ENCODE measurements at regions not wholly inside any gene's neighbourhood (a gene's known extent, or its start where the extent isn't known, plus 50 kb on each side); places are given as distances from the start of the nearest gene placed in this dataset.

DNA sequence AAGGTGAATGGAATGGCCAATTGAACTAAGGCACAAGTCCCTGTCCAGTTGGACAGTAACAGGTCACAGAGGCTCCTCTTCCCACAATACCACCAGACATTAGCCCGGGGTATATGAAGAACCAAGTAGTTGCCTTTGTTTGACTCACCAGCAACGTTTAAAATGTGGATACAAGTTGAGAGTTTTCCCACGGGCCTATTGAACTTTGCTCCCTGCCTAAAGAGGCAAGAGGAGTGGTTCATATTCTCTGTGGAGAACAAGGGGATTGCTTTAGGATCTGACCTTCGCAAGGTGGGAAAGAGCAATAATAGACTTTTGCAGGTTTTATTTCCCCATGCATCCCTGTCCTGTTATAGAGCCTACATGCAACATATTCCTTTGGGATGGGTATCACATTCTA is 177.2 kb downstream of the POU4F1 start:
- no peak for DNase-seq (ENCODE audit: low spot score)

DNA sequence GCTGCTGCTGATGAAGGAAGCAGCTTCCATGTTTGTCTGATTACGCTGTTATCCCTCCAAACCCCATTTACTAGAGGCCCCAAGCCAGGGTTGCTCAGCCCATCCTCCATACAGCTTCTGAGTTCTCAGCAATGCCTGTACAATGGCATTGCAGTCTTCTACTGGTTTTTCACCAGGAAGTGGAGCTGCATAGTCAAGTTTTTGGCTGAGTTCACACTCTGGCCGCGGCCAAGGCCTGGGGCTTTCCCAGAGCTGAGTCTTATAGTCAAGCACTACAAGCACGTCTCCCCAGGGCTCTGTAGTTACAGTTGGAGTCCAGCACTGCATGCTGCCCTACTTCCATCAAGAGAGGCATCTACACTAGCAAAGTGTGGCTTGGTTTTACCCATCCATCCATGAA is 182.5 kb downstream of the POU4F1 start:
- DNase-seq (ENCODE audit: low spot score) = no peak

DNA sequence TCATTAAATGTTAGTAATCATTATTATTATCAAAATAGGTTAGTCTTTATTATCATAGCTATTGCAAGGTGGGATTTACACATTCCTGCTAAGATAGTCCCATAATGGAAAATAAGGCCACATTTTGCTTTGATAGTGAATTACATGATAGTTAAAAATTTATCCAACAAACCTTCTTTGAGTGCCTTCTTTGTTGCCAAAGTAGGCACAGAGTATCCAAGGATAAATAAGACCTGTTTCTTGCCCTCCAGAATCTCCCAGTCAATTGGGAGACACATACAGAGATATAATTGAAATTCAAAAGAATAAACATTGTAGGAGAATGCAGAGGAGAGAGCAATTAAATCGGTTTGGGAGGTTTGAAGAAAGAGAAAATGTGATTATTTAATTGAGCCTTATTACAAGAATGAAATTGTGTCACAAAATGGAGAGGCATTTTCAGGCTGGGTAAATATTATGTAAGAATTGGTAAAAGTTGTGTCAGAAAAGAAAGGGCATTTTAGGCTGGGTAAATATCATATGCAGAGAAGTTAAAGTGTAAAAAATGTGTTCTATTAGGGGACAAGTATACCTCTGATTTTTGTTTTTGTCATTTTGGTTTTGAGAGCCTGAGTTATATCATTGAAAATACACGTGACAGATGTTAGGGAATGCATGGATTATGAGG is 189.3 kb downstream of the POU4F1 start:
- no peak for DNase-seq (ENCODE audit: low spot score)

DNA sequence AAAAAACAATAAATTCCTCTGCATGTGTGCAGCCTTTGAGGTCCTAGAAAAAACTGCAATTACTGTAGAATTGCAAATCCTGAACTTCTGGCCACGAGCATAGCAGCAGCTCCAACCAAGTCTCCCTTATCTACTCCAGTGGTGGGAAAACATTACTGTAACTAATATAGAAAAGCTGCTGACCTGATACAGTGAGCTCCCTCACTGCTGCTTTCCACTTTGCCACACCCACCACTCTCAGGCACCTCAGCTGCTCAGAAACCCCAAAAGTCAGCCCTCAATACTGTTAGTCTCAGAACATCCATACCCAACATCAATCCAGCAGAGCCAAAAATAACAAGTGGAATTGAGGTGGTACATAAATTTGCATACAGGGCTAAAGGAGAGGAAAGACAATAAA is 192.5 kb downstream of the POU4F1 start:
- no peak for DNase-seq (ENCODE audit: low spot score)

DNA sequence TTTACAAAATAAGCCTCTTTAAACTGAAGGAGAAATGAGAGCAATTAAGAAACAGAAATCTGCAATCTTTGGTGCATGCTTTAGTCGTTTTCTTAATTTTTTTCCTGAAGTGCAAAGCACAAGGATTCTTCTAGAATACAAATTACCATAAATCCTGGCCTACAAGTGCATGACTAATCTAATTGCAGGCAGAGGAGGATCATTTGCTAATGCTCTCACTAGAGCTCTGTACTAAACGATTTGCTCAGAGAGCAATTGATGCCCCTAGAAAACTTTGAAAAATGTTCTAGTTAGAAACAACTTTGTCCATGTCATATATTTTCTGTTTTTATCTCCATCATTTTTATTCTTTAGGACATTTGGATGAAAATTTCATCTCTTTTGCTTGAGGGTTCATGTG is 193.2 kb downstream of the POU4F1 start:
- DNase-seq (ENCODE audit: low spot score) = no peak

DNA sequence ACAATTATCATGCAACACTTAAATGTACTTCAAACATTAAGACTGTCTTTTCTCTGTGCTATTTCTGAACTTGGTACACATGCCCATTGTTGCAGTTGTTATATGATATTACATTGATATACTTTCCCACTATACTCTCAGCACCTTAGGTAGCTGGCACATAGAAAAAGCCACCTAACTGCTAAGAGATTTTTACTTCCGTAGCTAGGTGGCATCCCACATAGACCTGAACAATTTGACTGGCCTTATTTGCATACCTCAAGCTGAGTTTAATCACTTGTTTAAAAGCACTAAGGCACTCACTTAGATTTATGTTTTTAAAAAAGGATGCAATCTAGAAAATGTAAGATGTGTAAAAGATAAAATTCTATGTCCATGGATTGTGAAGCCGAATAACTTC is 194.2 kb downstream of the POU4F1 start:
- DNase-seq (ENCODE audit: low spot score) = no peak

DNA sequence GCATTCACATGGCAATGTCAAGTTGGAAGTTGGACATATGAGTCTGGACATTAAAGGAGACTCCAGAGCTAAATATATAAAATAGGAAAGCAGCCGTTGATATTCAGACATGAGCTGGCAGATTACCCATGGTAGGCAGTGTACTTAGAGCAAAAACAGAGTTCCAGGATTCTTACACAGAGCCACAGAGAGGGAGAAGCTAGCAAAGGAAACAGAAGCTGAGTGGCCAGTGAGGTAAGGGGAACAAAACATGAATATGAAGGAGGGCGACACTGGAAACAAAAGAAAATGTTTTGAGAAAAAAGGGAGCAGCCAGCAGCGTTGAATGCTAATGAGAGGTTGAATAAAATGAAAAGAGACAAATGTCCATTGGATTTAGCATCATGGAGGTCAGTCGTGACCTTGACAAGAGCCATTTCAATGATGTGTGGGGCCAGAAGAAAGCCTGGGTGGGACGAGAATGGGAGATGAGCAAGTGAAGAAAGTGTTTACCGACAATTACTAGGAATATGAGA is 198.4 kb downstream of the POU4F1 start:
- DNase-seq (ENCODE audit: low spot score) = no peak

DNA sequence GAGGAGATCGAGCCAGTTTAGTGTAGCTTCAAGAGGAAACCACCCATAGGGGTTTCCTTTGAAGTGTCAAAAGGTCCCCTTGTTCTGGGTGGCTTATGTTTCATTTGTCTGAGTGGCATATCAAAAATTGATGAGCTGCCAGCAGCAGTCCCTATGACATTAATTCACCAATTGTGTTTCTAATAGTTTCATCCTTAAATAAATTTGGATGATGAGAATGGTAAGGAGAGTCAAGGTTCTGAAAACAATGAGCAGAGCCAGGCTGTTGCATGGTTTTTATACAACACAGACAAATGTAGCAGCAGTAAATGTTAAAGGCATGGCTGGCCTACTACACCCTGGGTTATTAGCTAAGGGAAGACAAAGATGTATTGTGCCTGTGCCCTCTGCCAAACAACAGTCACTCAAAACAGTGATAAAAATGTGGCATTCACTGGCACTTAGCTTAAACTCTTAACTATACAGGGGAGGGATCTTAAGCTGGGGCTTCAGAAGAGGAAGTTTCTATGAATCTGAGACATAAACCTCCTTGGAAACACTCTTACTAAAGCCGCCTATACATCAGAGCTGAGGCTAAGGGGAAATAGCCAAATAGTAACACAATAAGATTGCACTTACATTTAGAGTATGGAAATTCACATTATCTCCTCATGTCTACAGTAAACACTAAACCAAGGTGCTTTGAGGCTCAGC is 200.5 kb downstream of the POU4F1 start:
- no peak for DNase-seq (ENCODE audit: low spot score)

DNA sequence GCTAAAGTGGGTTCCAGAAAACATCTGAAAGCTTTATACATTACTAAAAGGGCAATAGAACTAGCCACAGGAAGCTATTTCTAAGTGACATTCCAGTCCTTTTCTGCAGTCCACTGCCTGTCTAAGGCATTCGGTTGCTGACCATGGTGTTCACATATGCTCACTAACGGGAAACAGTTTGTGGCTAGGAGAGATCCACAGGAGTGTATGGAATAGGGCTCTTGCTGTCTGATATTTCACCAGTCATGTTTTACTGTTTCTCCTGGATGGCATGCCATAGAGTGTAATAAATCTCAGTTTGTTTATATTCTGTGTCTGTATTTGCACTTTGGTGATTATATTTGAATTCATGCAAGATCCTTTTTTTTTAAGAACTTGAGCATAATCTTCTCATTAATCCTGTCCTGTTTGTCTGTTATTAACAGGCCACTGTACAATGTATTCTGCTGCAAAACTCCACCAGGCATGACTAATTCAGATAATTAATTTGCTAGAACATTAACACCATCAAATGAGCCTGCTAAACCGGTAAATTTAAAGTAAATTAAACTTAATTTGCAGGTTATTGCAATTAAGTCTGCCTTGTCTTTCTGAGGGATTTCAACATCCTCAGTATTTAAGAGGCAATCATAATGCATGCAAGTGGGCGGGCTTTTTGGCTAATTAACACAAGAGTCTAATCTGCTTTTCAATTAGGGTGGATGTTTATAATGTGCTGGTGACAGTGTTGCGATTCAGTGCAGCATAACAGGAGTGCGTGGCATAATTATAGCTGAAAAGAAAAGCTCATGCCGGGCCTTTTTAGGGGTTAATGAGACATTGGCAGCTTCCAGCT is 201.3 kb downstream of the POU4F1 start:
- DNase-seq (ENCODE audit: low spot score) = no peak

DNA sequence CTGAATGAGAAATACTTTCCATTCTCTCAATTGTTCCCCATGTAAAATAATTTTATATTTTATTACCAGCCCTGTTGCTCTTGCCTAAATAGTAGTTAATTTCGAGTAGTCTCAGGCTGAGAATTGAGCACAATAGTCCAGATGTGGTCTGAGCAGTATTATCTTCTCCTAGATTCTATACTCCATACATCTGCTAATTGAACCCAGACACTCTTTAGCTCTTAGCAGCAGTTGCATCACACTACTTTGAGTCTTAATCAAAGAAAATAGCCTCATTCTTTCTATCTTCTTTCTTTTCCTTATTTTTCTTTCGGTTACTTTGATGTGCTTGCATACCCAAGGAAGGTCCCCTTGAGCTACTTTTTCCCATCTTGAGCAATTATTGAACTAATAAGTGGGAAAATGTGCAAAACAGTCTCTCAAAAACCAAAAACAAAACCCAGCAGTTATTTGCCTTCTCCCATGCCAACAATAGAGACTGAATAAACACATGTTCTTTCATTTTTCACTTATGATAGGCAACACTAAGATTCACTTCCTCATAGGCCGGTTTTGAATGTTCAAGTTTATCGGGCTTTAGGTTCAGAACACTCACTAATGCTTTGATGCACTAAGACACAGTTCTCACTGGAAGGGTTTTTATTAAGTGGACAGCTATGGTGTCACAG is 204.5 kb downstream of the POU4F1 start:
- no peak for DNase-seq (ENCODE audit: low spot score)

DNA sequence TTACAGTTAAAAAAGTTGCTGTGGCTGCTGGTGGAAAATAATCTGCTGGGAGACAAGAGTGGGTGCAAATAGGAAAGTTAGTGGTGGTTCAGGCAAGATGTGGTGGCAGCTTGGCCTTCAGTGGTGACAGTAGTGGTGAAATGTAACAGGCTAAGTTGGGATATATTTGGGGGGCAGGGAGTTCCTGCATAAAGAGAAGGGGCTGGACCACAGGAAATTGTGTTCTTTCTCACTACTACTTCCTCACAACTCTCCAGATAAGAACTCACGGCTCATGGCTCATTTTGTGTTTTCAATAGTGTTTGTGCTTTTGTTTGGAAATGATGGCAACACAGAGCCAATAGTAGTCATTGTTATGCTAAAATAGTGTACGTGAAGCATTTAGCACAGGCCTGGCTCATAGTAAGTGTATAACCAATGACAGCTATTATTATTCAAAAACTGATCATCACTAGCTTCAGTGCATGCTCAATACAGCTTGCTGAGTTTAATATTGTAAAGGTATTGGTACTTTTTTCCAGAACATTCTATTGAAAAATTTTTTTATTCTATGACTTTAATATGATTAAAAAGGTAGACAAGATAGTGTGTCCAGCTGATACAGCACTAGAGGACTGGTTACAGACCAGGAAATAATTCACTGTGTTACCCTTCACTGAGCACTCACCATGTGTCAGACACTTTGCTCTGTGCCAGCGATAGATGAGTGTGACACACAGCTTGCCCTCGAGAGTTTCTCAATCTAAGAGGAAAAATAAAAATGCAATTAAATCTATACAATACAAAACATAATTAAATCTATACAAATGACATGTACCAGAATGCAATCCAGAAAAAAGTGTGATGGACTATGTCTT is 209.8 kb downstream of the POU4F1 start:
- DNase-seq (ENCODE audit: low spot score) = no peak

DNA sequence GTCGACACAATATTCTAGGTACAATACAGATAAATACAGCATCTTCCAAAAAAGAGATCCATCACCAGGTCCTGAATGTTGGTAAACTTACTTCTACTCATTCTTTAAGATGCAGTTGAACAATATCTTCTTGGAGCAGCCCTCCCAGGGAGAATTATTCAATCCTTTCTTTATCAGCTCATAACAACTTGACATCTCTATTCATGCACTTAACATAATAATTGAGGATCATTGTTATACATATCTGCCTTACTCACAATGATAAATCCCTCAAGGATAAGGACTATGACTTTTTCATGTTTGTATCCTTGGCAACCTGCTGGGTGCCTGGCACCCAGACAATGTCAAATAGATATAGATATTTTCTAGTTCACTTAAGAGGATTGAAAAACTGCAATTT is 219.5 kb downstream of the POU4F1 start:
- DNase-seq (ENCODE audit: low spot score) = no peak

DNA sequence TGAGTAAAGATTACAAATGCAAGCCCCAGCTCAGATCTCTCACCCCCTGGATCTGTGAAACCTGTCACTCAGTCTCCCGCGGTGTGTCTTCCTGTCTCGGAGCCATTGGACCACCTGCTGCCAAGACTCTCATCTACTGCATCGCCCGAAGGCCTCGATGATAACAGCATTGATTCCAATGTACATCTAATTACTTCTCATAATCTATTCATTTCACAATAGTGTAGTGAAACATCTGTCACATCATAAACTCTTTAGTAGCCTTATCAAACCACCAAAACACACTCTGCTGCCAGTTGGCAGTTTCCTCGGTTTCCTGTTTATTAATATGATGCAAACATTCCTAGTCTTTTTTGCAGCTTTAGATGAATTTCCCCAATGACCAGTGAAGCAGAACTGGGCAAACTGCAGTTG is 220.3 kb downstream of the POU4F1 start:
- no peak for DNase-seq (ENCODE audit: low spot score)

DNA sequence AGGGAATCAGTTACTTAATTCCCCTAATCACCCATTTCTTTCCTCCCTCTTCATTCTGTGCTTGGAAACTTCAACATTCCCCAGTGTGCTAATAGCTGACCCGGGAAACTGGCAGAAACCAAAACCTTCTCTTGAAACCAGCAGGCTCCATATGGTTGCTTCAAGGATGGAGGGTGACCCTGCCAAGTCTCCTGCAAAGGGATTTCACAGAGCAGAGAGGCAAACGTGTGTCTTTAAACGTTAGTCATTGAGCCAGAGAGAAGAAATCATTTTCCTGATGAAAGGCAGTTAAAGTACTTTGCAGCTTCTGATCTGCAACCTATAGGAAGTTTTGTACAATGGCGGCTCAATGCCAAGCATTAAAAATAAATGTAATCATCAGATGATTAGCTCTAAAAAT is 220.9 kb downstream of the POU4F1 start:
- no peak for DNase-seq (ENCODE audit: low spot score)

DNA sequence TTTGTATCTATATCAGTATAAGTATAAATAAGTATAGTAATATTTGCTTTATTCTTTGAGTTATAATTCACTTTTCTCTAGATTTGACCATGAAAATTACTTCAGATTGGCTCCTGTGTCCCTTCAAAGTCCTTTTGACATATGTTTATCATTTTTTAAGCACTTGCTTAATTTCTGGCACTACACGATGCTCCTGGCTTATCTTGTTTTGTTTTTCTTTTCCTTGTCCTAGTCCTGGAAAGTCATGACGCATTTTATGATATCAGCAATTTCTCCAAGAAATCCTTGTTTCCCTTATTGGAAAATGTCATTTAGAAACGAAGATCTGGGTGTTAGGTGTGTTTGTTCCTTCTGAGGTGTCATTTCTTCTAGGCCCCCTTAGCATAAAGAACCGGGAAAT is 226.5 kb downstream of the POU4F1 start:
- no peak for DNase-seq (ENCODE audit: low spot score)

DNA sequence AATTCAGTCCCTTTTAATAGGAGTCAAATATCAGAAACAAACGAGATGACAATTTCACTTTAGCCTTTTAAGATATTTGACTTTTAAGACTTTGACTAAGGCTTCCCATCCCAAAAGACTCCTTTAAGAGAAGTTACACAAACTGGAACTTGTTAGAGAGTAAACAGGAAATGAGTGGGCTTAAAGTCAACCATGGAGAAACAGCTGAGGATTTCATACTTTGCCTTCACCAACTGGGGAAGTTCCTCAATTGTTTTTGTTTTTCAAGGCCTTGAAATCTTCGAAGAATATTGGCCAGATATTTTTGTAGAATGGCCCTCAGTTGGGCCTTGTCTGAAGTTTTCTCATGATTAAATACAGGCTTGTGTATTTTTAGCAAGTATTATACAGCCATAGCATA is 227.3 kb downstream of the POU4F1 start:
- no peak for DNase-seq (ENCODE audit: low spot score)

DNA sequence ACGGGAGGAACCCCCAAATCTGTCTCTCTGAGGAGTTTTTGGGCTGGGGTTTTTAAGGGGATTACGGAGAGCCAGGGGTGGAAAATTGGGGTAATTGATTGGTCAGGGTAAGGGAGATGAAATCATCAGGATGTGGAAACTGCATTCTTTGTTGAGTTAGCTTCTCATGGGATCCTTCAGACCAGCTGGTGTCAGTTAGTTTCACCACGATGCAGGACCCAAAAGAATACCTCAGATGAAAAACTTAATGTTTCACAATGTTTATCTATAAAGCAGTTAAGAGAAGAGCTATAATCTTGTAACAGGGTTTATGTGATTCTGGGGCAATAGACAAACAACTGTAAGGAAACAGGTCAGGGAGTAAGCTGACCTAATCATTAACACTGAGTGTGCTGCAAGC is 230.8 kb downstream of the POU4F1 start:
- DNase-seq (ENCODE audit: low spot score) = no peak

DNA sequence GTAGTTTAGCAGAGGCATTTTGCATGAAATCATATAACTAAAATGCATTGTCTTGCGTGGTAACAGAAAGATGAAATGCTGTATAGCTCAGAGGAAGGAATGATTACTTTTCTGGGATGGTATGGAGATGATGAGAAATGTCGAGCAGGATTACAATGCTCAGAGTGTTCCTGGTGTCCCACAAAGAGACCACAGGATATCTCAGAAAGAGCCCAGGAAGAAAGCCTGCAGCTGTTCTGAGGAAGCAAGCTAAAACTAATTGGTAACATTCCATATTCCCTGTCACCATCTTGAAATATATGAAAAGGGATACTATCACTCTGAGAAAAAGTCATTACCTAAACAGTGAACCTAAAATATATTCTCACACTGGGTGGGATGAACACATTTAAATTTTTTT is 233.1 kb downstream of the POU4F1 start:
- DNase-seq (ENCODE audit: low spot score) = no peak

DNA sequence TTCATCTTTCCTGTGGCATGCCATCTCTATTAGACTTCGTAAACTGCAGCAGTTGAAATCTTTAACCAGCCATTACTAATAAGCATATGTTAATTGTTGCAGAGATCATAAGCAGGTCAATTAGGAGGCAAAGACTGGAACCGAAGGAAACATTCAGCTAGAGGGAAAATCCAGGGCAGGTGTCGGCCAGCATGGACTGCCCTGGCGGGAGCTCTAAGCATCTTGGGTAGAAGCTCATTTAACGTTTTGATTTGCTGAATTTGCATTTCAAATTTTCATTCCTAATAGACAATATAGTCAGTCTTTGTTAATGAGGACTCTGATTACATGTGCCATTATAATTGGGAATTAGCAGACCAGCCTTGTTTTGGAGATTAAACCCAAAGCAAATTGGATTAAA is 238.6 kb downstream of the POU4F1 start:
- no peak for DNase-seq (ENCODE audit: low spot score)

DNA sequence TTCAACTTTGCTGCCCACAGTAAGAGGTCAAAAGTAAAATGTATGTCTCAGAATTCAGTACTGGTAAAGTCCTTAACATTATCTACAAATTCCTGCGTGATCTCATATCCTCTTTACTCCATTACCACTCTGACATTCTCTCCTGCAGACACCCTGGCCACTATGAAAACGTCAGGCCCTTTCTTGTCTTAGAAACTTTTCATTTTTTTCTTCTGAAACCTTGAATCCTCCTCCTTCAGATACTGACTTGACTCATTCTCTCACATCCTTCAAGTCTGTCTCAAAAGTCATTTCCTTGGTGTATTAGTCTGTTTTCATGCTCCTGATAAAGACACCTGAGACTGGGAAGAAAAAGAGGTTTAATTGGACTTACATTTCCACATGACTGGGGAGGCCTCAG is 262.3 kb downstream of the POU4F1 start:
- no peak for DNase-seq (ENCODE audit: low spot score)

DNA sequence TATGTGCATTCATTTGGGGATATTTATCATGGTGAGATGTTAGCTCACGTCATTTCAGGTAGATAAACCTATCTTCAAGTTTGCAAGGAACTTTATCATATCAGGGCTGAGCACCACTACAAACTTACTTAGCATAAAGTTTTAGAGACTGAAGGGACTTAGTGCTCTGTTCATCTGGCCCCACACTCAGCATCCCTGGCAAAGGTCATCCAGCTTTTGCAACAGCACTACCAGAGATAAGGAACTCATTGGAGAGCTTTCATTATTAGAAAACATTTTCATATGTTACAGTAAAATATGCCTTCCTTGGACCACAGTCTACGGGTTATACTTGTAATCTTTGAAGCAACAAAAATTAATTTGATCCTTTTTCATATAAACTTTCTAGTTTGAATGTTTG is 263.4 kb downstream of the POU4F1 start:
- no peak for DNase-seq (ENCODE audit: low spot score)

DNA sequence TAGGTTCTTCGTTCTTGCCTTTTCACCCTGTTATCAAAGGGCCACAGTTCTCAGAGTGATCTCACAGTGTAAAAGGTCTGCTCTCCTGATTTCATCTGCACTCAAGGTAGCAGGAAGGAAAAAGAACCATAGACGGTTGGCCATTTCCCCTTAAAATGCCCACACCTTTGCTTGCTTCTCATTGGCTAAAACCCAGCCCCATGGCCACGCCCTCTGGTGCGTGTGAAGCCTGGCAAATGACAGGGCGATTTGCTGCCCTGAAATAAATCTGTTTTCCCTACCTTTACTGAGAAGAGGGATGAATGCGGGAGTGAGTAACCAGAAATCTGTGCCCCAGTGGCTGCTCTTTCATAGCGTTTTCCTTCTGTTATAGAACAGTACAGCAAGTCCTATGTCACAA is 269.3 kb downstream of the POU4F1 start:
- DNase-seq (ENCODE audit: low spot score) = no peak

All from GM03348 (cell line).